IPS-20b (cell line): ENCODE measurements at regions not wholly inside any gene's neighbourhood (a gene's known extent, or its start where the extent isn't known, plus 50 kb on each side); places are given as distances from the start of the nearest gene placed in this dataset.

Experiments used
- H3K27ac ChIP-seq: one replicate; pipeline ENCODE4 v1.5.1; 2013; ENCODE audit warnings: low read length
- H3K27me3 ChIP-seq: 2 replicates; pipeline ENCODE4 v1.6.1; 2013; ENCODE audit warnings: mild to moderate bottlenecking, low read length, inconsistent platforms; ENCODE audit not compliant: insufficient read depth
- H3K36me3 ChIP-seq: 2 replicates; pipeline ENCODE4 v1.6.1; 2013; ENCODE audit warnings: low read depth, mild to moderate bottlenecking, inconsistent platforms, low read length, moderate library complexity; ENCODE audit not compliant: insufficient read depth
- H3K4me1 ChIP-seq: 2 replicates; pipeline ENCODE4 v1.6.1; 2013; ENCODE audit warnings: mild to moderate bottlenecking, control low read depth, inconsistent platforms, low read length, moderate library complexity; ENCODE audit not compliant: insufficient read depth
- H3K4me3 ChIP-seq: 2 replicates; pipeline ENCODE4 v1.5.1; 2013; ENCODE audit warnings: mild to moderate bottlenecking, low read length, inconsistent platforms
- H3K9ac ChIP-seq: 2 replicates; pipeline ENCODE4 v1.6.1; 2013; ENCODE audit warnings: low read depth, mild to moderate bottlenecking, inconsistent platforms, low read length, moderate library complexity
- H3K9me3 ChIP-seq: 2 replicates; pipeline ENCODE4 v1.6.1; 2013; ENCODE audit warnings: mild to moderate bottlenecking, low read depth, low read length, inconsistent platforms; ENCODE audit not compliant: insufficient read depth

DNA sequence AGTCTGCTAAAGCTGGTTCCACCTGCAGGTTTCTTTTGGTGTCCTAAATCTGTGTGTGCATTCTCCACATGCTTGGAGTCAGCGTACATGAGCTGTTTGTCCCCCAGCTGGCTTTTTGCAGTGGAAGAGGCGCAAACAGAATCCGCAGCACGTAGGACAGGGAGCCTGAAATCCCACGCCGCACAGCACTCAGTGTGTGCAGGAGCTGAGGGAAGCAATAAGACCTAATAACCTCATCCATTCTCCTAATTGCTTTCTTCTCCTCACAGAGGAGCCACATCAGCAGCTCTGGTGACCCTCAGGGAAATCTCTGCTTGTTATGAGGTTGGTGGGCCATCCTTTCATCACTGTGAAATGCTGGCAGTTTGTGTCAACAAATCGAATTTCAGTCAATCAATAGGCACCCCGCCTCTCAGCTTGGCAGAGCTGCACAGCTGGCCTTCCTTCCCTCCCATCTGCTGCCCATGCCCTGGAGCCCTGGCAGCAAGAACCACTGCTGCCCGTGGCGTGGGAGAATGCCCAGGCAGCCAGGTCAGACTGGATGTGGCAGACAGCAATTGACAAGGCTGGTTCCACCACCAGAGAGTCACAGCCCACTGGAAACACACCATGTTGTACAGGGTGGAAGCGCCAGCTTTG, 136.7 kb downstream of the ZDHHC20 start:
- Histone ChIP-seq H3K9ac (no peak overlapping the region), H3K4me3 (no peak overlapping the region), H3K27ac (no peak overlapping the region), H3K4me1 (peaks cover 9% of the 10 kb centered on the region; the same call in 1 of the 2 replicates), H3K9me3 (no peaks in the 10 kb centered on the region), H3K27me3 (peaks cover 8% of the 10 kb centered on the region; the same call in 1 of the 2 replicates), H3K36me3 (no peaks in the 10 kb centered on the region)
